OCI-LY3 (cell line): ENCODE measurements at regions not wholly inside any gene's neighbourhood (a gene's known extent, or its start where the extent isn't known, plus 50 kb on each side); places are given as distances from the start of the nearest gene placed in this dataset.

ENCODE experiments used
- H2AFZ ChIP-seq: fragments of 200-600, 300-600 bp; shearing (Covaris generic); 2 replicates; pipeline ENCODE4 v1.6.0; 2014; ENCODE audit warnings: antibody characterized with exemption, low read depth, low read length
- H3K27ac ChIP-seq: fragments of 200-600, 300-600 bp; sonication (generic); 2 replicates; pipeline ENCODE4 v1.5.1; 2014; ENCODE audit warnings: mild to moderate bottlenecking, low read length, moderate library complexity, mixed read lengths
- H3K27me3 ChIP-seq: fragments of 200-600, 300-600 bp; sonication (generic); 2 replicates; pipeline ENCODE4 v1.6.1; 2014; ENCODE audit warnings: low read depth, low read length, mixed read lengths
- H3K36me3 ChIP-seq: fragments of 200-600, 300-600 bp; sonication (generic); replicated peaks from 2 replicates; pipeline ENCODE3; 2014; ENCODE audit warnings: low read depth, low read length, mixed read lengths
- H3K4me1 ChIP-seq: fragments of 300-600, 200-600 bp; sonication (generic); 2 replicates; pipeline ENCODE4 v1.6.1; 2014; ENCODE audit warnings: low read length, mixed read lengths
- H3K4me2 ChIP-seq: fragments of 200-600, 300-600 bp; sonication (generic); 2 replicates; pipeline ENCODE4 v1.6.1; 2014; ENCODE audit warnings: low read length, mixed read lengths
- H3K4me3 ChIP-seq: fragments of 300-600, 200-600 bp; sonication (generic); 2 replicates; pipeline ENCODE4 v1.5.1; 2014; ENCODE audit warnings: antibody characterized with exemption, mild to moderate bottlenecking, low read length, moderate library complexity
- H3K79me2 ChIP-seq: fragments of 300-600, 200-600 bp; shearing (Covaris generic); 2 replicates; pipeline ENCODE4 v1.6.1; 2014; ENCODE audit warnings: mild to moderate bottlenecking, low read length, mixed read lengths
- H3K9ac ChIP-seq: fragments of 300-600, 200-600 bp; shearing (Covaris generic); 2 replicates; pipeline ENCODE4 v1.6.0; 2014; ENCODE audit warnings: mild to moderate bottlenecking, low read length, moderate library complexity
- H3K9me3 ChIP-seq: fragments of 200-600, 300-600 bp; shearing (Covaris generic); 2 replicates; pipeline ENCODE4 v1.6.1; 2014; ENCODE audit warnings: low read length, mixed read lengths; ENCODE audit not compliant: insufficient read depth
- H4K20me1 ChIP-seq: fragments of 200-600, 300-600 bp; sonication (generic); 2 replicates; pipeline ENCODE4 v1.6.1; 2016; ENCODE audit warnings: low read length, mixed read lengths; ENCODE audit not compliant: insufficient read depth
- EZH2phosphoT487 ChIP-seq: fragments of 200-600 bp; shearing (Covaris generic); IDR thresholded peaks from 2 replicates; pipeline ENCODE4 v1.6.1; 2018; ENCODE audit warnings: antibody characterized with exemption, mixed run types, low read depth
- TF ChIP-seq, protein P1 (sequence below): fragments of 200-600, 300-600 bp; sonication (generic); IDR thresholded peaks from 2 replicates; pipeline ENCODE4 v1.5.1; 2014; ENCODE audit warnings: antibody characterized with exemption, low read length, low read depth

DNA sequence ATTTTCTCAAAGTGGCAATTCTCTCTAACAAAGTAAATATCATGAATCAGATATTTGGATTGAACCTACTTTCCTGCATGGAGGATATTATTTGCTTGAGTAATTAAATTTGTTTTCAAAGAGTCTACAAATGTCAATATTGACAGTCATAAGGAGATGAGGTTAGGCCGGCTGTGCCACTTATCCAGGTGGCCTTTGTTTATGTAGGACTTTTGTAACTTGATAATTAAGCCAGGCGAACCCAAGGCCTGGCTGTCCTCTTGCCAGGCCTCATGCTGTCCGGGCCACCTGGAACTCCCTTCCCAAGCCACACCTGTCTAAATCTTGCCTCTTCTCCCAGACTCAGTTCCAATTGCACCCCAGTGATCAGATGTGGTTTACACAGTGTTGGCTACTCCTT lies 255.2 kb downstream of the ACKR3 start:
- Histone ChIP-seq H3K79me2 (no peaks in the 10 kb centered on the region), H3K27me3 (no peaks in the 10 kb centered on the region), H3K36me3 (no peaks in the 10 kb centered on the region), H3K9ac (no peak overlapping the region), H4K20me1 (no peaks in the 10 kb centered on the region), H3K4me1 (no peaks in the 10 kb centered on the region), H3K4me2 (no peak overlapping the region), H3K27ac (no peak overlapping the region), H3K9me3 (no peaks in the 10 kb centered on the region), H3K4me3 (no peak overlapping the region), H2AFZ (no peak overlapping the region)
- no peak for TF ChIP-seq EZH2phosphoT487
- TF ChIP-seq, protein P1, sequence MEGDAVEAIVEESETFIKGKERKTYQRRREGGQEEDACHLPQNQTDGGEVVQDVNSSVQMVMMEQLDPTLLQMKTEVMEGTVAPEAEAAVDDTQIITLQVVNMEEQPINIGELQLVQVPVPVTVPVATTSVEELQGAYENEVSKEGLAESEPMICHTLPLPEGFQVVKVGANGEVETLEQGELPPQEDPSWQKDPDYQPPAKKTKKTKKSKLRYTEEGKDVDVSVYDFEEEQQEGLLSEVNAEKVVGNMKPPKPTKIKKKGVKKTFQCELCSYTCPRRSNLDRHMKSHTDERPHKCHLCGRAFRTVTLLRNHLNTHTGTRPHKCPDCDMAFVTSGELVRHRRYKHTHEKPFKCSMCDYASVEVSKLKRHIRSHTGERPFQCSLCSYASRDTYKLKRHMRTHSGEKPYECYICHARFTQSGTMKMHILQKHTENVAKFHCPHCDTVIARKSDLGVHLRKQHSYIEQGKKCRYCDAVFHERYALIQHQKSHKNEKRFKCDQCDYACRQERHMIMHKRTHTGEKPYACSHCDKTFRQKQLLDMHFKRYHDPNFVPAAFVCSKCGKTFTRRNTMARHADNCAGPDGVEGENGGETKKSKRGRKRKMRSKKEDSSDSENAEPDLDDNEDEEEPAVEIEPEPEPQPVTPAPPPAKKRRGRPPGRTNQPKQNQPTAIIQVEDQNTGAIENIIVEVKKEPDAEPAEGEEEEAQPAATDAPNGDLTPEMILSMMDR = no peak

DNA sequence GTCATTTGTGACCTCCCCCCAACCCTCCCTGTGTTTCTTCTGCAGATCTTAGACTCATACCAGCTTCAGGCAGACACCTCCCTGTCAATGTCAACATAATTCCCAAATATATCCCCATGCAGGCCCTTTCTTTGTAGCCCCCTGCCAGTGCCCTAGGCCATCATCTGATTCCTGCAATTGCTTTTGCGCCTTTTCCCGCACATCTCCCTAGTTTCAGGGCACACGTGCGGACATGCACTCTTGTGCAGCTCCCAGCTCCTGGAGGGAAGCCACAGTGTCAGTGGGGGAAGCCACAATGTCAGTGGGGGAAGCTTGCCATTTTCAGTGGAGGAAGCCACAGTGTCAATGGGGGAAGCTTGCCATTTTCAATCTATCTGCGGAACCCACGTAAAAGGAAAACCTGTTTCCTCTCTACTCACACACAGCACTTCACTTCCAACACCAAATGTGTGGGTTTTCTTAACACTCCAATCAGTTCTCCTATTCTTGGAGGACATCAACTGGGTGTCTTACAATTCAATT lies 256.4 kb downstream of the ACKR3 start:
- no peaks in the 10 kb centered on the region for H3K9me3 ChIP-seq
- H3K79me2 ChIP-seq = no peaks in the 10 kb centered on the region
- H3K4me2 ChIP-seq = no peak overlapping the region
- H3K4me3 ChIP-seq = no peak overlapping the region
- H3K9ac ChIP-seq = no peak overlapping the region
- H3K27me3 ChIP-seq = no peaks in the 10 kb centered on the region
- H4K20me1 ChIP-seq = no peaks in the 10 kb centered on the region
- H2AFZ ChIP-seq = no peak overlapping the region
- TF ChIP-seq, protein P1 = no peak
- H3K36me3 ChIP-seq = no peaks in the 10 kb centered on the region
- no peak overlapping the region for H3K27ac ChIP-seq
- no peaks in the 10 kb centered on the region for H3K4me1 ChIP-seq

DNA sequence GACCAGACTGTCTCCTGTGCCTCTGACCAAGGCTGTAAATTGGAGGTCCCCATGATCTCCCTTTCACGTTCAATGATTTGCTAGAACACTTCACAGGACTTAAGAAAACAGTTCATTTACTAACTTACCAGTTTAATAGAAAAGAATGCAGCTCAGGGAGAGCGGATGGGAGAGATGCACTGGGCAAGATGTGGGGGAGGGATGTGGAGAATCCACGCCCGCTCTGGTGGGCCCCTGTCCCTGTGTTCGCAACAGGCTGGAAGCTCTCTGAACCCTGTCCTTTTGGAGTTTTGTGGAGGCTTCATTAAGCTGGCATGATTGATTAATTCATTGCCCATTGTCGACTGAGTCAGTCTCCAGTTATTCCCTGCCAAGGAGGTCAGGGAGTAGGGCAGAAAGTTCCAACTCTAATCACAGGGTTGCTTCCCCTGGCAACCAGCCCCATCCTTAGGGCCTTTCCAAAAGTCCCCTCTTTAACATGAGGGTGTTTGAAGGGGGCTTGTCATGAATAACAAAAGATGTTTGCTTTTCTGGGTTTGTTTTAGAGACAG lies 257.1 kb downstream of the ACKR3 start:
- Histone ChIP-seq H3K27me3 (no peaks in the 10 kb centered on the region), H2AFZ (no peak overlapping the region), H3K79me2 (no peaks in the 10 kb centered on the region), H3K4me1 (no peaks in the 10 kb centered on the region), H3K36me3 (no peaks in the 10 kb centered on the region), H3K27ac (no peak overlapping the region), H3K4me2 (no peak overlapping the region), H3K9ac (no peak overlapping the region), H3K9me3 (no peaks in the 10 kb centered on the region), H3K4me3 (no peak overlapping the region), H4K20me1 (no peaks in the 10 kb centered on the region)
- TF ChIP-seq, protein P1 = no peak
- TF ChIP-seq EZH2phosphoT487 = no peak

DNA sequence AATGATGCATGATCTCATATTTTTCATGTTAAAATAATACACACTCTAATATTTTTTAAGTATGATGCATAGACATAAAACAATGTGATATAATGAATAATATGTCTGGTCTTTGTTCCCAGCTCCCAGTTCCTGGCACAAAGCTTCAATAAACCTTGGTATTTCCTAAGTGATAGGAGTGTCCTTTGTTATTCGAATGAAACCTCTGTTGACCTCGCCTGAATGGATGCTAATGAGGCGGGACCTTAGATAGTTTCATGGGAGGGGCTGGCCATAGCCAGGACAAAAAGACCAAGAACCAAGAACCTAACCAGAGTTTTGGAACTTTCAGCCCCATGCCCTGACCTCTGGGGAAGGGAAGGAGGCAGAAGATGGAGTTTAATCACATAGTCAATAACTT lies 257.7 kb upstream of the COPS8 start:
- H3K4me2 ChIP-seq = no peak overlapping the region
- no peaks in the 10 kb centered on the region for H3K9me3 ChIP-seq
- H3K4me3 ChIP-seq = no peak overlapping the region
- no peaks in the 10 kb centered on the region for H3K79me2 ChIP-seq
- no peak overlapping the region for H2AFZ ChIP-seq
- TF ChIP-seq, protein P1 = no peak
- TF ChIP-seq EZH2phosphoT487 = no peak
- H3K4me1 ChIP-seq = no peaks in the 10 kb centered on the region
- no peaks in the 10 kb centered on the region for H4K20me1 ChIP-seq
- H3K27ac ChIP-seq = no peak overlapping the region
- H3K27me3 ChIP-seq = no peaks in the 10 kb centered on the region
- no peak overlapping the region for H3K9ac ChIP-seq
- H3K36me3 ChIP-seq = no peaks in the 10 kb centered on the region
